HG03378 (cell line): ENCODE measurements at regions not wholly inside any gene's neighbourhood (a gene's known extent, or its start where the extent isn't known, plus 50 kb on each side); places are given as distances from the start of the nearest gene placed in this dataset.
"Not testable (repeated sequence)": the region's sequence is repeated elsewhere in the genome, so short reads cannot be mapped to it uniquely, and the experiment has no call there.

ENCODE experiments used
- ATAC-seq: cut with Tn5 transposase; IDR thresholded peaks from one replicate; pipeline ENCODE4 v1.9.1; 2021; ENCODE audit warnings: mild to moderate bottlenecking, moderate library complexity; ENCODE audit not compliant: unreplicated experiment

- no peak for ATAC-seq
Measured at GRCh38 chr13:50745542-50746115, 97.9 kb downstream of the DLEU7 start.

- no peak for ATAC-seq
Measured at GRCh38 chr13:50747737-50748350, 95.6 kb downstream of the DLEU7 start.

DNA sequence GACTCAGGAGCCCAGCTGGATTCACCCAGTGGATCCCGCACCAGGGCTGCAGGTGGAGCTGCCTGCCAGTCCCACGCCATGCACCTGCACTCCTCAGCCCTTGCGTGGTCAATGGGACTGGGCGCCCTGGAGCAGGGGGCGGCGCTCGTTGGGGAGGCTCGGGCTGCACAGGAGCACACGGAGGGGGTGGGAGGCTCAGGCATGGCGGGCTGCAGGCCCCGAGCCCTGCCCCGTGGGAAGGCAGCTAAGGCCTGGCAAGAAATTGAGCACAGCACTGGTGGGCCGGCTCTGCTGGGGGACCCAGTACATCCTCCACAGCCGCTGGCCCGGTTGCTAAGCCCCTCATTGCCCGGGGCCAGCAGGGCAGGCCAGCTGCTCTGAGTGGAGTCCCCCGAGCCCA, 90.3 kb downstream of the DLEU7 start:
- ATAC-seq, result not testable (repeated sequence)

- ATAC-seq, result not testable (repeated sequence)
Measured at GRCh38 chr13:50755862-50756685, 87.4 kb downstream of the DLEU7 start.

GRCh38 chr13:50757008-50757407, 86.5 kb downstream of the DLEU7 start:
- no peak for ATAC-seq

GRCh38 chr13:50758796-50759195, 84.7 kb downstream of the DLEU7 start:
- ATAC-seq, result no peak

GRCh38 chr13:50760751-50761150, 82.7 kb downstream of the DLEU7 start:
- ATAC-seq, result no peak

- ATAC-seq, result no peak
Measured at GRCh38 chr13:50761406-50761805, 82.1 kb downstream of the DLEU7 start.

- no peak for ATAC-seq
Measured at GRCh38 chr13:50762969-50763567, 80.4 kb downstream of the DLEU7 start.

DNA sequence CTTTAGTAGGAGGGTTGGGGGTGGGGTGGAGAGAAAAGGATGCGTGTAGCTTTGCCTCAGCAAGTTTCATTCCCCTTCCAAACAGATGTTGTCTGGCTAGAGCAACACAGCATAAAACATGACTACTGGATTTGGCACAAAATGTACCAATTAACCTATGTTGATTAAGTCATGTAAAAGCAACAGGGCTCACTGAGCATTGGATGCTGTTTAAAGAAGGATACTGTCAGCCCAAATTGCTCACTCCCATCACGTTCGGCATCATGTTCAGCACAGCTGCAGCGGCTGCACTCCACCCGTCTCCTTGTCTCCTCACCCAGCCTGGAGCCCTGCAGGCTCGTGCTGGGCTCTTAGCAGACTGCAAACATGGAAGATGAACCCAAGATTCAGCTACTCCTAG, 77.5 kb downstream of the DLEU7 start:
- ATAC-seq, result no peak

GRCh38 chr13:50766695-50767094, 76.8 kb downstream of the DLEU7 start:
- no peak for ATAC-seq

- not testable (repeated sequence) for ATAC-seq
Measured at GRCh38 chr13:50772881-50773280, 70.6 kb downstream of the DLEU7 start.
